Stomach (tissue), 4 donors: ENCODE measurements at regions not wholly inside any gene's neighbourhood (a gene's known extent, or its start where the extent isn't known, plus 50 kb on each side); places are given as distances from the start of the nearest gene placed in this dataset.

Experiments used
- POLR2A ChIP-seq, 4 donors: fragments of 450-650 bp; IDR thresholded peaks; one replicate each; pipeline ENCODE4 v1.6.1; 2016; ENCODE audit warnings: antibody characterized with exemption in 4 of 4, control low read depth in 2 of 4, mild to moderate bottlenecking in 1 of 4, moderate library complexity in 1 of 4
- POLR2AphosphoS5 ChIP-seq, 3 donors: sonication (generic); formaldehyde crosslinking; IDR thresholded peaks; one replicate each; pipeline ENCODE4 v1.6.1; 2016; ENCODE audit warnings: antibody characterized with exemption in 3 of 3

GRCh38 chr17:69913216-69913615 lies 161.8 kb upstream of the KCNJ16 start:
- TF ChIP-seq POLR2AphosphoS5 (IDR thresholded peaks at IDR 0.05) = no peak
- TF ChIP-seq POLR2A (IDR thresholded peaks at IDR 0.05) = no peak
